K562 (cell line): ENCODE measurements at regions not wholly inside any gene's neighbourhood (a gene's known extent, or its start where the extent isn't known, plus 50 kb on each side); places are given as distances from the start of the nearest gene placed in this dataset.

Experiments used
- ATAC-seq: fragments of 200-7000 bp; cut with Tn5 transposase; 3 replicates; pipeline ENCODE4 v1.9.1; 2020; ENCODE audit warnings: moderate library complexity
- BruUV-seq: library from RNA; stranded (reverse); fragments of 400-500 nt; replicated peaks from 2 replicates; lab custom pipeline; 2021; lab: Mats Ljungman, UMichigan
- CTCF ChIA-PET: fragments of 300-600 bp; formaldehyde crosslinking; extraction: SDS; loops from one replicate; lab custom pipeline; 2021; ENCODE audit warnings: low intra/inter-chr PET ratio; lab: Yijun Ruan, JAX
- POLR2A ChIA-PET: fragments of 300-600, 350-650 bp; sonication (Branson Sonifier 250); formaldehyde crosslinking; extraction: SDS; loops from one replicate; lab custom pipeline; 2021; ENCODE audit warnings: antibody characterized with exemption, inconsistent platforms; lab: Yijun Ruan, JAX
- DNase-seq, 4 experiments: peaks; one replicate each; pipeline versions ENCODE4 v3.0.0 to v3.0.0-alpha.2; 2011 to 2018; ENCODE audit warnings: low spot score in 3 of 4, mixed read lengths in 3 of 4; ENCODE audit errors: extremely low read depth in 1 of 4
- FAIRE-seq: peaks from 2 replicates; lab custom pipeline; 2011; peaks lifted over from hg19 to GRCh38; lab: Jason Lieb, UNC
- H2AFZ ChIP-seq: 2 replicates; pipeline ENCODE4 v1.6.0; 2011; ENCODE audit warnings: low read depth, low read length, control low read depth, inconsistent platforms
- H3K27ac ChIP-seq: fragments of 200-600 bp; 3 replicates; pipeline ENCODE4 v1.8.0; 2011; ENCODE audit warnings: low read depth, mild to moderate bottlenecking, control low read depth, inconsistent platforms, low read length, moderate library complexity, mixed read lengths; ENCODE audit errors: extremely low read depth
- H3K27me3 ChIP-seq, 2 experiments: fragments of 300-600 bp in 1 of 2; 2 replicates in 1 of 2; 3 replicates in 1 of 2; pipeline versions ENCODE4 v1.6.0 to v1.8.0; 2011; ENCODE audit warnings: inconsistent platforms in 2 of 2, low read length in 2 of 2, mild to moderate bottlenecking in 1 of 2, mixed read lengths in 1 of 2, moderate library complexity in 1 of 2; ENCODE audit not compliant: control insufficient read depth in 2 of 2, insufficient read depth in 2 of 2
- H3K36me3 ChIP-seq: fragments of 300-600 bp; 3 replicates; pipeline ENCODE4 v1.8.0; 2011; ENCODE audit warnings: mild to moderate bottlenecking, low read length, inconsistent platforms; ENCODE audit not compliant: control insufficient read depth, insufficient read depth
- H3K4me1 ChIP-seq, 2 experiments: fragments of 200-600 bp in 1 of 2; replicated peaks in 1 of 2; 2 replicates in 1 of 2; 3 replicates in 1 of 2; pipeline versions ENCODE4 v1.5.1 to v1.8.0; 2011; ENCODE audit warnings: inconsistent platforms in 2 of 2, low read length in 2 of 2, mild to moderate bottlenecking in 1 of 2, mixed read lengths in 1 of 2, moderate library complexity in 1 of 2; ENCODE audit not compliant: control insufficient read depth in 2 of 2, insufficient read depth in 2 of 2
- H3K4me2 ChIP-seq: 2 replicates; pipeline ENCODE4 v1.6.1; 2011; ENCODE audit warnings: low read length, control low read depth, inconsistent platforms, mixed read lengths; ENCODE audit not compliant: insufficient read depth
- H3K4me3 ChIP-seq: fragments of 200-600 bp; sonication (generic), shearing (Covaris generic); 2 replicates; pipeline ENCODE4 v1.5.1; 2016; ENCODE audit warnings: control low read depth, inconsistent platforms
- H3K79me2 ChIP-seq: fragments of 200-600 bp; 3 replicates; pipeline ENCODE4 v1.8.0; 2011; ENCODE audit warnings: low read length, inconsistent platforms; ENCODE audit not compliant: control insufficient read depth, insufficient read depth
- H3K9ac ChIP-seq, 2 experiments: 2 replicates each; pipeline versions ENCODE4 v1.6.0 to v1.6.1; 2011; ENCODE audit warnings: low read depth in 2 of 2, low read length in 2 of 2, control low read depth in 1 of 2, inconsistent platforms in 1 of 2, mild to moderate bottlenecking in 1 of 2, mixed read lengths in 1 of 2; ENCODE audit not compliant: insufficient read depth in 1 of 2
- H3K9me1 ChIP-seq: one replicate; pipeline ENCODE4 v1.6.0; 2011; ENCODE audit warnings: inconsistent platforms, mild to moderate bottlenecking, low read length, moderate library complexity; ENCODE audit not compliant: control insufficient read depth, insufficient read depth
- H3K9me3 ChIP-seq: replicated peaks from 2 replicates; pipeline ENCODE4 v1.5.1; 2011; ENCODE audit warnings: low read depth, low read length, inconsistent platforms; ENCODE audit not compliant: control insufficient read depth, insufficient read depth
- H4K20me1 ChIP-seq: replicated peaks from 2 replicates; pipeline ENCODE4 v1.6.1; 2011; ENCODE audit warnings: low read length, inconsistent platforms, mixed read lengths; ENCODE audit not compliant: control insufficient read depth, insufficient read depth
- ATF6 ChIP-seq: sonication (generic); formaldehyde crosslinking; IDR thresholded peaks from 2 replicates; pipeline ENCODE4 v1.4.0; 2020; ENCODE audit warnings: mild to moderate bottlenecking, missing genetic modification reagents
- RBM17 ChIP-seq: fragments of 200-400 bp; formaldehyde crosslinking; IDR thresholded peaks from 2 replicates; pipeline ENCODE4 v1.6.1; 2017; ENCODE audit warnings: low read depth, mild to moderate bottlenecking, low read length, borderline replicate concordance
- WGBS: fragments of 100-300 bp; shearing (Covaris generic); methylation state at CpG from one replicate; pipeline ENCODE4 v1.1.6; 2016; ENCODE audit warnings: low coverage, mixed read lengths; ENCODE audit not compliant: insufficient coverage; ENCODE audit errors: missing lambda C conversion rate; 5-methylcytosine and 5-hydroxymethylcytosine counted together
- in situ Hi-C: fragments of 300-500 bp; cut with MboI; formaldehyde crosslinking; loops from 4 replicates; pipeline ENCODE4 v1.15.0; 2018; ENCODE audit warnings: inconsistent platforms, mixed read lengths
- intact Hi-C: fragments of 100-400 bp; cut with micrococcal nuclease; formaldehyde crosslinking; loops from 2 replicates; pipeline ENCODE4 v1.14.2; 2022
- TF ChIP-seq, protein P1 (sequence below): fragments of 200-400 bp; formaldehyde crosslinking; IDR thresholded peaks from 2 replicates; pipeline ENCODE4 v1.6.1; 2017; ENCODE audit warnings: mild to moderate bottlenecking, low read depth, low read length, moderate library complexity

DNA sequence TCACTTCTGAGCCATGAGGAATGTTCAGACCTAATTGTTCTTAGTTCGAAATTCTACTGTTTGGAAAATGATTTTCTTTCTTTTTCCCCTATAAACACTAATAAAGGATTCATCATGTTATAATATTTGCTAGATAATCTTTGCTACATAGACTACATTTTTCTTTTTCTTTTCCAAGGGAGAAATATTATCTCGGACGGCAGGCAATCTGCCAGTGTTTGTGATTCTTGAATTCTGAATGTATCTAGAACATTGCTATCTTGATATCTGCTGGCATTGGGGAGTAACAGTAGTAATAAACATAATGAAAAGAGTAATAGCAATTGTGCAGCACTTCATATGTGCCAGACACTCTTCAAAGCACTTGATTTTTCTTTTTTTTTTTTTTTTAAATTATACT is 107.7 kb upstream of the ZNF32 start:
- in situ Hi-C loops, result no loop called here
- ATAC-seq (no peak), DNase-seq (no peak)
- no peak overlapping the region for H3K9ac ChIP-seq
- 0% methylated on average over 3 of the region's 3 CpGs for WGBS
- H3K36me3 ChIP-seq, result no peaks in the 10 kb centered on the region
- ChIA-PET CTCF (no interaction called here), POLR2A (no interaction called here)
- H4K20me1 ChIP-seq, result no peaks in the 10 kb centered on the region
- no peaks in the 10 kb centered on the region for H3K9me3 ChIP-seq
- no peak overlapping the region for H3K27ac ChIP-seq
- no peak overlapping the region for H3K4me3 ChIP-seq
- no peaks in the 10 kb centered on the region; a peak in 1 of 5 replicates for H3K4me1 ChIP-seq
- intact Hi-C loops, result no loop called here
- H3K27me3 ChIP-seq, result peaks cover 16 to 19% of the 10 kb centered on the region in 2 experiments
- TF ChIP-seq, protein P1, sequence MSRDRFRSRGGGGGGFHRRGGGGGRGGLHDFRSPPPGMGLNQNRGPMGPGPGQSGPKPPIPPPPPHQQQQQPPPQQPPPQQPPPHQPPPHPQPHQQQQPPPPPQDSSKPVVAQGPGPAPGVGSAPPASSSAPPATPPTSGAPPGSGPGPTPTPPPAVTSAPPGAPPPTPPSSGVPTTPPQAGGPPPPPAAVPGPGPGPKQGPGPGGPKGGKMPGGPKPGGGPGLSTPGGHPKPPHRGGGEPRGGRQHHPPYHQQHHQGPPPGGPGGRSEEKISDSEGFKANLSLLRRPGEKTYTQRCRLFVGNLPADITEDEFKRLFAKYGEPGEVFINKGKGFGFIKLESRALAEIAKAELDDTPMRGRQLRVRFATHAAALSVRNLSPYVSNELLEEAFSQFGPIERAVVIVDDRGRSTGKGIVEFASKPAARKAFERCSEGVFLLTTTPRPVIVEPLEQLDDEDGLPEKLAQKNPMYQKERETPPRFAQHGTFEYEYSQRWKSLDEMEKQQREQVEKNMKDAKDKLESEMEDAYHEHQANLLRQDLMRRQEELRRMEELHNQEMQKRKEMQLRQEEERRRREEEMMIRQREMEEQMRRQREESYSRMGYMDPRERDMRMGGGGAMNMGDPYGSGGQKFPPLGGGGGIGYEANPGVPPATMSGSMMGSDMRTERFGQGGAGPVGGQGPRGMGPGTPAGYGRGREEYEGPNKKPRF, result no peak
- TF ChIP-seq ATF6 (no peak), RBM17 (no peak)
- TF ChIP-seq, all 486 proteins: peak for 0
- no peak overlapping the region for H3K4me2 ChIP-seq
- no TSS peak for BruUV-seq
- H2AFZ ChIP-seq, result no peak overlapping the region
- H3K79me2 ChIP-seq, result no peaks in the 10 kb centered on the region
- FAIRE-seq, result peak; percentile 6
- no peaks in the 10 kb centered on the region for H3K9me1 ChIP-seq
